Activated T-cell treated with anti-CD3 and anti-CD28 coated beads, Interleukin-2, amount 50 U/mL, for 4 hours (primary cell): ENCODE measurements at regions not wholly inside any gene's neighbourhood (a gene's known extent, or its start where the extent isn't known, plus 50 kb on each side); places are given as distances from the start of the nearest gene placed in this dataset.

Experiments used
- ATAC-seq, 2 donors: fragments of 200-7000 bp; cut with Tn5 transposase; one replicate each; pipeline ENCODE4 v1.10.0; 2021
- DNase-seq: peaks from one replicate; pipeline ENCODE4 v3.0.0-alpha.2; 2020
- H3K27me3 Mint-ChIP-seq: one replicate; pipeline ENCODE4 v1.8.0; 2021; ENCODE audit warnings: low read depth, mixed read lengths
- H3K36me3 Mint-ChIP-seq: one replicate; pipeline ENCODE4 v1.8.0; 2022; ENCODE audit warnings: mixed read lengths; ENCODE audit not compliant: insufficient read depth
- H3K4me1 Mint-ChIP-seq: one replicate; pipeline ENCODE4 v1.8.0; 2021; ENCODE audit warnings: low read depth, mixed read lengths
- H3K4me3 Mint-ChIP-seq: one replicate; pipeline ENCODE4 v1.8.0; 2021; ENCODE audit warnings: mild to moderate bottlenecking, moderate library complexity, mixed read lengths
- H3K9me3 Mint-ChIP-seq: one replicate; pipeline ENCODE4 v1.8.0; 2021; ENCODE audit warnings: mixed read lengths

DNA sequence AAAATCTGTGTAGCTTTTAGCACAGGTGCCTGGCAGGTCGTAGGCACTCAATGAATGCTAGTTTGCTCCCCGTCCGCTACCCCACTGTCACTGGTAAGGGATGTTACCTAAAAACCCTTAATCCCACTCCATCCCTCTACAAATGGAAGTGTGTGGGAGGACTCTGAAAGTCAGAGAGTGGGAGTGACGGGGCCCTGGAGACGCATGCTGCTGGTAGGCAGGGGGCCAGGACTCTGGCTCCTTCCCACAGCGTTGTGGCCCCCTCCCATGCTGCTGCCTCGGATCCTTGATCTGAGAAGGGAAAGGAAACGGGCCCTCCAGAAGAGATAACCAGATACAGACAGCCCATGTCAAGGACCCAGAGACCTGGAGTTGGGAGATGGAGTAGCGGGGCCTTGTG lies 249.3 kb downstream of the HAUS1 start:
- H3K27me3 Mint-ChIP-seq = no peaks in the 10 kb centered on the region
- H3K9me3 Mint-ChIP-seq = no peaks in the 10 kb centered on the region
- DNase-seq (no peak), ATAC-seq (no peak)
- H3K36me3 Mint-ChIP-seq = no peaks in the 10 kb centered on the region
- H3K4me3 Mint-ChIP-seq = no peak overlapping the region
- no peaks in the 10 kb centered on the region for H3K4me1 Mint-ChIP-seq

DNA sequence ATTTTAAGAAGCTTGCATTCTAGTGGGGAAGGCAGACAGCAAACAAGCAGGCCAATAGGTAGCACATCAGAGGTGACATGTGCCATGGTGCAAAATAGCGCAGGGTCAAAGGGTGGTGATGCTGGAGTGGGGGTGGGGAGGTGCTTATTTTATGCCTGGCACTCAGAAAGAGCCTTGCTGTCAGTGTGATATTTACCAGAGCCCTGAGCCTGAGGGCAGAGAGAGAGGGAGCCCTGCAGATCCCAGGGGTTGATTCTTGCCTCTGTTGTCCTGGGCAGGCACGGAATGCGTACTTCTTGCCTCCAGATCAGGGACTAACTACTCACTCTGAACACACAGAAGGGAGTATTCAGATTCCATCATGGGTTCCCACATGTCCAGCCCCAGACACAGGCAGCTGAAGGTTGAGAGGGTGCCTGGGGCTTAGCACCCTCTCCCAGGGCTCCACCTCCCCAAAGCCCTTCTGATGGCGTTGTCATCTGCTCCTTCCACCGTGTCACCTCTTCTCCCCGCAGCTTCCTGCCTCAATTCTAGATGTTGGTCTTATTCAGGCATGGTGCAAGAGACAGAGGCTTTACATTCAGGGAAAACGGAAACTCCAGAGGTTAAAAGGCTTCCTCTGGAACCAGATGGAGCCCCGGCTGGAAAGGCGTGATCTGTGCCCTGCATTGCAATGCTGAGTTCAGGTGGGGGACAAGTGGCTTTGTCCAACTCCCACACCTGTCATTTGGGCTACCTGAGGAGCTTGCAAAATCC lies 252.3 kb downstream of the HAUS1 start:
- no peak for DNase-seq
- ATAC-seq = no peak
- H3K9me3 Mint-ChIP-seq = no peaks in the 10 kb centered on the region
- H3K4me3 Mint-ChIP-seq = no peak overlapping the region
- H3K27me3 Mint-ChIP-seq = no peaks in the 10 kb centered on the region
- no peaks in the 10 kb centered on the region for H3K36me3 Mint-ChIP-seq
- H3K4me1 Mint-ChIP-seq = no peaks in the 10 kb centered on the region

DNA sequence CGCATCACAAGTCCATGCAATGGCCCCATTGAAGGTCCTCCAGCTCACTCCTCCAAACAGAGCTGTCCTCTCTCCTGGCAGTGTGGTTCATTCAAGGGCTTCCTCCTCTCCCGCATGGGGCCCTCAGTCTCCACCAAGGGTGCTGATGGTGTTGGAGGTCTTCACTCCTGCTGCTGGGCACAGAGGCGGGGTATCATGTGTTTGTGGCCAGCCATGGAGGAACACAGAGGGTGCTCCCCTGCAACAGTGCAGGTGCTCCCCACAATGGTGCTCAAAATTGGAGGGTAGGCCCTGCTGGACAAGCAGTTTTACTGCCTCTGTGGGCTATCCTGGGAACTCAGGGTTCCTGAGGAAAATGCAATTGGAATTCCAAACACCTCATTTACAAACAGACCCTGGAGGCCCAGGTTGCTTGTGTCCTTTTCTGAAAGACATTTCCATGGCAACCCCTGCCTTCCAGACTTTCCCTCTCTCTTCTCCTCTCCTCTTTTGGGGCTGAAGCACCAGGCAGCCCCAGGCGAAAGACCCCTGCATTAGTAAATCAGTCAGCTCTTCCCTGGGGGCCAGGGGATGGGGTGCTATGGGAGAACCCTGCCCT lies 256.0 kb downstream of the HAUS1 start:
- Mint-ChIP-seq H3K9me3 (no peaks in the 10 kb centered on the region), H3K27me3 (no peaks in the 10 kb centered on the region), H3K36me3 (no peaks in the 10 kb centered on the region), H3K4me1 (no peaks in the 10 kb centered on the region), H3K4me3 (no peak overlapping the region)
- ATAC-seq = no peak
- no peak for DNase-seq

DNA sequence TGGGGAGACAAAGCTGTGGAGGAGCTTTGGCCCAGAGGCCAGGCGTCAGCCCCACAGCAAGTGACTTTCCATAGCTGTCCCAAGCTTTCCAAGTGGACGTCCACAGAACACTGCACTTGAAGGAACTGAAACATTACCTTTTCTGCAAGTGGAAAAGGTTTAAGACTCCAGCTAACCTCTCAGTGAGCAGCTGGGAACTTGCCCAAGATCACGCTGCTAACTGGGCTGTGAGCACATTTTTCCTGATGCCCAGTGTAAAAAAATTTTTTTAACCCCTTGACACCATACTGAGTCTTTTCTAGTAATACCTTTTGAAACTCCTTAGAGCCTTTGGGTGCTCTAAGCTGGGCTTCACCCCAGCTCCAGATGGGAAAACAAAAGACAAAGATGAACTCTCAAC lies 256.7 kb downstream of the HAUS1 start:
- no peak overlapping the region for H3K4me3 Mint-ChIP-seq
- ATAC-seq (no peak), DNase-seq (no peak)
- no peaks in the 10 kb centered on the region for H3K36me3 Mint-ChIP-seq
- no peaks in the 10 kb centered on the region for H3K4me1 Mint-ChIP-seq
- no peaks in the 10 kb centered on the region for H3K27me3 Mint-ChIP-seq
- H3K9me3 Mint-ChIP-seq = no peaks in the 10 kb centered on the region

DNA sequence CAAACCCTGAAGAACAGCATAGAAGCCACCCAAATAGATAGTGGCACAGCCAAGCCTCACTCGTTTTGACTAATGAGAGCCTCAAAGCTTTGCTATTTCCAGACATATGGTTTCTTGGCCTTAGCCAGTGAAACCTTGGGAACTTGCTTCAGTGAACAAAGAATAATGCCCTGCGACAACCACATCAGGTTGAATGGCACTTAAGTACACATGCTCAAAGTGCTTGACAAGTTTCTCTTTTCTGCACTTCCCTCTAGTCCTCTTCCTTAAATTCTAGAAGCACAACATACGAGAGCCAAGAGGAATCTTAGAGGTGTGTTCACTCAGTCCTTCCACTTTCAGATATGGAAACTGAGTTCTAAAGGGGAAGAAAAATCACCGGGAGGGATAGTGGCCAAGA lies 258.3 kb downstream of the HAUS1 start:
- no peak for ATAC-seq
- Mint-ChIP-seq H3K4me1 (no peaks in the 10 kb centered on the region), H3K9me3 (no peaks in the 10 kb centered on the region), H3K36me3 (no peaks in the 10 kb centered on the region), H3K27me3 (no peaks in the 10 kb centered on the region), H3K4me3 (no peak overlapping the region)
- DNase-seq = no peak

DNA sequence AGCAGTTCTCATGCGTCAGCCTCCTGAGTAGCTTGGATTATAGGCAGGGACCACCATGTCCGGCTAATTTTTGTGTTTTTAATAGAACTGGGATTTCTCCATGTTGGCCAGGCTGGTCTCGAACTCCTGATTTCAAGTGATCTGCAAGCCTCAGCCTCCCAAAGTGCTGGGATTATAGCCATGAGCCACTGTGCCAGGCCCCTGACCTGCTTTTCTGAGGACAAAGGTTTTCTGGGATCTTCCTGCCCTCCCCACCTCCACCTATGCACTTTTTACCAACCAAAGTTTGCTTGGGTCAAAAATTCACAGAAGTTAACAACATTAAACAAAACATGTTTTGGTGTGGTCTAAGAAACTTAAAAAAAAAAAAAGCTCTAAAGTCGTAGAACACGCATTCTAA lies 259.9 kb downstream of the HAUS1 start:
- H3K4me1 Mint-ChIP-seq = no peaks in the 10 kb centered on the region
- no peak overlapping the region for H3K4me3 Mint-ChIP-seq
- H3K36me3 Mint-ChIP-seq = no peaks in the 10 kb centered on the region
- H3K9me3 Mint-ChIP-seq = no peaks in the 10 kb centered on the region
- ATAC-seq (no peak), DNase-seq (no peak)
- H3K27me3 Mint-ChIP-seq = no peaks in the 10 kb centered on the region

DNA sequence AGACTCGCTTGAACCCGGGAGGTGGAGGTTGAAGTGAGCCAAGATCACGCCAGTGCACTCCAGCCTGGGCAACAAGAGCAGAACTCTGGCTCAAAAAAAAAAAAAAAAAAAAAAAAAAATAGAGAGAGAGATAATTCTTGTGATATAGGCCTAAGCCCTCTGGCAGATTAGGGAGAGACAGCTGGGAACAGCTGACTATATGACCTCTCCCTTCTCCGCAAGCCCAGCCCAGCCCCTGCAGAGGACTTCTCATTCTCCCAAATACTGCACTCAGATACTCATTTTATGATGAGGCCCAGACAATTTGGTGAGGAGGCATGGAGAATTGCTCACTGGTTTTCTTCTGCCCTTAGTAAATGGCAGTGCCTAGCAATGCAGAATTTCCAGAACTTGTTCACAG lies 262.0 kb downstream of the HAUS1 start:
- H3K36me3 Mint-ChIP-seq = no peaks in the 10 kb centered on the region
- no peaks in the 10 kb centered on the region for H3K27me3 Mint-ChIP-seq
- ATAC-seq (no peak), DNase-seq (no peak)
- H3K9me3 Mint-ChIP-seq = peaks cover 3% of the 10 kb centered on the region
- H3K4me1 Mint-ChIP-seq = no peaks in the 10 kb centered on the region
- no peak overlapping the region for H3K4me3 Mint-ChIP-seq

DNA sequence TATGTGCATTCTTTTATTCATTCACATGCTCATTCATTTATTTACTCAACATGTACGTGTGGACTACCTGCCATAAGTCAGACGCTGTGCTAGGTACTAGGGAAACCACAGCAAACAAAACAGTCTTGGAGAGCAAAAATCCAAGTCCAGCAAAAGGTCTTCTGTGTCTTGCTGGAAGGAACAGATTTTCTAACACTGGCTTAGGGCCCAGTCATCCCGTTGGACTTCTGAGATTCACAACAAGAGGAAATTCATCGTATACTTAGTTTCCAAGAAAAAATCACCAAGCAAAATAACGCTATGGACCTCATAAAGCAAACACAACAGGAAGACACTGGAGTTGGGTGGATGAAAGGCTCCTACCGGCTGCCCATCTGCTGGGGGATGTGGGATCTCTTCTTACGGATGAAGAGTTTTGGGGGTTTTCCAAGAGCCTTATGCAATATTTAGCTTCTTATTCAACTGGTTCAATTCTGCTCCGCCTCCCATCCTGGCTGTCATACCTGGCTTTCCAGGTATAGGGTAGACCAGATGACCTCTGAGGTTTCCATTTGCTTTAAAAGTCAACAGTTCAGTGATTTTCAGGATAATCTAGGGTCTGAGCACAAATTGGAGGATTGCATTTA lies 262.7 kb downstream of the HAUS1 start:
- H3K9me3 Mint-ChIP-seq = peaks cover 3% of the 10 kb centered on the region
- H3K4me1 Mint-ChIP-seq = no peaks in the 10 kb centered on the region
- DNase-seq (no peak), ATAC-seq (no peak)
- no peaks in the 10 kb centered on the region for H3K27me3 Mint-ChIP-seq
- H3K4me3 Mint-ChIP-seq = no peak overlapping the region
- H3K36me3 Mint-ChIP-seq = no peaks in the 10 kb centered on the region

DNA sequence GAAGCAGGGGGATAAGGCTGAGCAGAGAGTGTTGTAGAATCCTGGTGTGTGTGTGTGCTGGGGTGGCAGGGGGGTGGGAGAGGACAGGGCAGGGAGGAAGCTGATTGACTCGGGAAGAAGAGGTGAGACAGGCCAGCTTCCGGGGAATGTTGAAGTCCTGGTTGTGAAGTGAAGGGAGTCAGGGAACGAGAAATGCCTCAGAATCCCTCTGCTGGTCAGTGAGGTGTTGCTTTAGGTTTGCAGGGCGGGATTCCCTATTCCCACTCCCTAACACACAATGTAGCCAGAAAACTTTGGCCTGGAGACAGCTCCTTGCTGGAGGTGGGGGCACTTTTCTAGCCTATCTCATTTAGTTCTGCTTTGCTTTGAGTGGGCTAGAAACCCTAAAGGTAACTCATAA lies 265.1 kb downstream of the HAUS1 start:
- DNase-seq (no peak), ATAC-seq (no peak)
- Mint-ChIP-seq H3K4me3 (no peak overlapping the region), H3K36me3 (no peaks in the 10 kb centered on the region), H3K27me3 (no peaks in the 10 kb centered on the region), H3K9me3 (peaks cover 3% of the 10 kb centered on the region), H3K4me1 (no peaks in the 10 kb centered on the region)

DNA sequence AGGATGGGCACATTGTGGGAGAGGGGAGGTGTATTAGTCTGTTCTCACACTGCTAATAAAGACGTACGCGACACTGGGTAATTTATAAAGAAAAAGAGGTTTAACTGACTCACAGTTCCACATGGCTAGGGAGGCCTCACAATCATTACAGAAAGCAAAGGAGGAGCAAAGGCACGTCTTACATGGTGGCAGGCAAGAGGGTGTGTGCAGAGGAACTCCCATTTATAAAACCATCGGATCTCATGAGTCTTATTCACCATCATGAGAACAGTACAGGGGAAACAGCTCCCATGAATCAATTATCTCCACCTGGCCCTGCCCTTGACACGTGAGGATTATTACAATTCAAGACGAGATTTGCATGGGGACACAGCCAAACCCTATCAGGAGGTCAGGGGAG lies 266.7 kb downstream of the HAUS1 start:
- Mint-ChIP-seq H3K4me3 (no peak overlapping the region), H3K36me3 (no peaks in the 10 kb centered on the region), H3K4me1 (no peaks in the 10 kb centered on the region), H3K27me3 (no peaks in the 10 kb centered on the region), H3K9me3 (peaks cover 3% of the 10 kb centered on the region)
- no peak for DNase-seq
- ATAC-seq = no peak

DNA sequence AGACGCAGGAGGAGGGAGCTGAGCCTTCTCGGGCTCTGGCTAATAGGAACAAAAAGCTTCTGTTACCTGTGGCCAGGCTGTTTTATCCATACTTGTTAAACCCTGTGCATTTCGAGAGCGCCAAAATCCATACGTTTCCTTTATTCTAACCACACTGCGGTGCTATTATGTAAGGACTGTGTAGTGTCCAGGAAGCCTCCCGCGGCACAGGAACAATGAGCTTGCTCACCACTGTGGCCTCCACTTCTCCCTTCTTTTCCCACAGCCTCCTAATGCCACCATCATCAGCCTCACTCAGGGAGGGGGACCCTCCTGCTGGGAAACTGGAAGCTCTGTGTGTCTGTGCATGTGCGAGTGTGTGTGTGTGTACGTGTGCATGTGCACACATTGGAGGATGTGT lies 268.5 kb downstream of the HAUS1 start:
- H3K4me3 Mint-ChIP-seq = no peak overlapping the region
- H3K36me3 Mint-ChIP-seq = no peaks in the 10 kb centered on the region
- no peak for DNase-seq
- H3K9me3 Mint-ChIP-seq = peaks cover 3% of the 10 kb centered on the region
- ATAC-seq = no peak
- H3K4me1 Mint-ChIP-seq = no peaks in the 10 kb centered on the region
- H3K27me3 Mint-ChIP-seq = peaks cover 1% of the 10 kb centered on the region

DNA sequence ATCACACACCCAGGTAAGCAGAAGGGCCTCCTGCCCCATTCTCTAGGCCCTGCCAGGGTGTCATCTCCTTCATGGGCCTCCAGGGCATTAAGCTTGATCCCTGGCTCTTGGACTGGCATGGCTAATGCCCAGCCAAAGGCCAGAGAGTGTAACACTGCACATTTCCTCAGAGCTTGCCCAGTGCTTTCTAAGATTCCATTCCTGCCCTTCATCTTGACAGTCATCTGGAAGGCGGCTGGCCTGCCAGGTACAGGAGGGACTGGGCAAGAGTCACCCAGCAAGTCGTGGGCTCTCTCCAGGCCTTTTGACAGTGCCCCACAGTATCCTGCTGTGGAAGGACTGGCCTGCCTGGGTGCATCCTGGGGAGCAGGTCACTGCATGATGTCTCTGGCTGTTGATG lies 268.9 kb downstream of the HAUS1 start:
- Mint-ChIP-seq H3K36me3 (no peaks in the 10 kb centered on the region), H3K9me3 (peaks cover 3% of the 10 kb centered on the region), H3K27me3 (peaks cover 2% of the 10 kb centered on the region), H3K4me3 (no peak overlapping the region), H3K4me1 (no peaks in the 10 kb centered on the region)
- DNase-seq (no peak), ATAC-seq (no peak)

DNA sequence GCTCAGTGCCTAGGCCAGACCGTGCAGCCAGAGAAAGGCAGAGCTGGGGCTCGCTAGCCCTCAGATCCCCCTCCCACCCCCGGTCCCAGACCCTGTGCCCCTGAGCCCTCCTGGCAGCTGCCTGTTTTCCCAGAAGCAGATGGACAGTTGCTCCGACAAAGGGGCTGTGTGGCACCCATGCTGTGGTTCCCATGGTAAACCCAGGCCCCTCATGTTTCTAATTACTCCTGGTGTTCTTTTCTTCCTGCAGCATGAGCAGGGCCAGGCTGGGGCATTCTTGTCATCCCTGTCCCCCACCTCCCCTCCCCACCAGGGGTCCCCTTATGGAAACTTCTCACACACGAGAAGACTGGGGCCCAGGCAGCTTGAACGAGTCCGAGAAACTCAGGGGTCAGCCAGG lies 269.6 kb downstream of the HAUS1 start:
- DNase-seq = no peak
- Mint-ChIP-seq H3K4me3 (no peak overlapping the region), H3K27me3 (peaks cover 2% of the 10 kb centered on the region), H3K36me3 (no peaks in the 10 kb centered on the region), H3K9me3 (peaks cover 3% of the 10 kb centered on the region), H3K4me1 (no peaks in the 10 kb centered on the region)
- no peak for ATAC-seq

DNA sequence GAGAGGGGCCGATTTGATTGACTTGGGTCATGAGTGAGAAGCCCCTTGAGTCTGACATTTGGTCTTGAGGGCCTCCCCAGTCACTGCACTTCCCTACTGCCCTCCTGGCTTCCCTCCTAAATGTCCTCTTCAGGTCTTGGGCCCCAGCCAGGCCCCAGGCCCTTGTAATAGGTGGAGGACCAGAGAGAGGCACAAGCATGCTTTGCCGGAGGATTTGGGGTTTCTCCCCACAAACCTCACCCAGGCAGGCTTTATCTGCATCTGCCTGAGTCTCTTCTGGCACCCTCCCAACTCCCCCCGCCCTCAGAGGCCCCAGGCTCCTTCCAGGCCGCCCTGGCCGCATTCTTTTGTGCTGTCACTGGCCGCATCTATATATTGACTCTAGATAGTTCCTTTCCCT lies 270.7 kb downstream of the HAUS1 start:
- no peak for DNase-seq
- H3K4me3 Mint-ChIP-seq = no peak overlapping the region
- H3K9me3 Mint-ChIP-seq = peaks cover 3% of the 10 kb centered on the region
- peaks cover 2% of the 10 kb centered on the region for H3K27me3 Mint-ChIP-seq
- H3K36me3 Mint-ChIP-seq = no peaks in the 10 kb centered on the region
- no peaks in the 10 kb centered on the region for H3K4me1 Mint-ChIP-seq
- ATAC-seq = no peak

DNA sequence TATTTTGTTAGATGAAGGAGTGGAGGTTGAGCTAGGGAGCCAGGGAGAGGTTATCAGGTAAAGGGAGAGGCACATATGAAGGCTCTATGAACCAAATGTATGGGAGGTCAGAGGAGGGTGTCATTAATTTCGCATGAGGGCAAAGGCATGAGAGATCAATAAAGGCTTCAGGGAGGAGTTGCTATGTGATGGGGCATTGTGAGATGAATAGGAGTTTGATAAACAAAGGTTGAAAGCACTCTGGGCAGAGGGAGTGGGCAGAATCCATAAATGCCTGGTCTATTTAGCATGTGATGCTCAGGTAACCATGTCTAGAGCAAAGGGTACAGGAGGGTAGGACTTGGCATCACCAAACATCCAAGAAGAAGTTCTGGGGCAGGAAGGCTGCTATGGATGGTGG lies 273.4 kb downstream of the HAUS1 start:
- DNase-seq (no peak), ATAC-seq (no peak)
- H3K9me3 Mint-ChIP-seq = no peaks in the 10 kb centered on the region
- no peaks in the 10 kb centered on the region for H3K4me1 Mint-ChIP-seq
- peaks cover 2% of the 10 kb centered on the region for H3K27me3 Mint-ChIP-seq
- H3K4me3 Mint-ChIP-seq = no peak overlapping the region
- H3K36me3 Mint-ChIP-seq = no peaks in the 10 kb centered on the region
